Loucy (cell line): ENCODE measurements at regions not wholly inside any gene's neighbourhood (a gene's known extent, or its start where the extent isn't known, plus 50 kb on each side); places are given as distances from the start of the nearest gene placed in this dataset.

ENCODE experiments used
- CTCF ChIP-seq: fragments of 200-600 bp; sonication (generic); conservative IDR thresholded peaks from 2 replicates; pipeline ENCODE4 v1.5.1; 2014; ENCODE audit warnings: mild to moderate bottlenecking, antibody characterized with exemption, low read length
- EZH2phosphoT487 ChIP-seq: fragments of 200-600 bp; IDR thresholded peaks from 2 replicates; pipeline ENCODE4 v1.6.1; 2018; ENCODE audit warnings: antibody characterized with exemption, mild to moderate bottlenecking, moderate library complexity, borderline replicate concordance

GRCh38 chr17:12592941-12593340 is 72.7 kb upstream of the MYOCD start:
- no peak for TF ChIP-seq CTCF
- TF ChIP-seq EZH2phosphoT487 = no peak
